Coronary artery (tissue), 2 donors: ENCODE measurements at regions not wholly inside any gene's neighbourhood (a gene's known extent, or its start where the extent isn't known, plus 50 kb on each side); places are given as distances from the start of the nearest gene placed in this dataset.
"Not testable (repeated sequence)": the region's sequence is repeated elsewhere in the genome, so short reads cannot be mapped to it uniquely, and the experiment has no call there.

Source experiments
- DNase-seq: peaks from one replicate; pipeline ENCODE4 v3.0.0-alpha.2; 2017; ENCODE audit warnings: low spot score
- H3K27ac ChIP-seq, 2 donors: fragments of 200-600 bp; sonication (generic); one replicate each; pipeline ENCODE4 v1.5.1; 2016 to 2019
- H3K4me3 ChIP-seq: fragments of 200-600 bp; sonication (generic); 2 replicates; pipeline ENCODE4 v1.5.1; 2016; ENCODE audit warnings: mild to moderate bottlenecking, moderate library complexity
- CTCF ChIP-seq: fragments of 200-600 bp; sonication (generic); IDR thresholded peaks from one replicate; pipeline ENCODE4 v1.5.1; 2019; ENCODE audit warnings: antibody characterized with exemption

GRCh38 chr13:107612376-107612775 is 603.0 kb downstream of the LIG4 start:
- H3K4me3 ChIP-seq, result no peak overlapping the region
- no peak for TF ChIP-seq CTCF
- DNase-seq, result no peak
- H3K27ac ChIP-seq, result no peak overlapping the region

GRCh38 chr13:107608736-107609135 is 606.6 kb downstream of the LIG4 start:
- no peak for DNase-seq
- Histone ChIP-seq H3K4me3 (no peak overlapping the region), H3K27ac (no peak overlapping the region)
- no peak for TF ChIP-seq CTCF

- H3K4me3 ChIP-seq, result no peak overlapping the region
- TF ChIP-seq CTCF, result no peak
- H3K27ac ChIP-seq, result no peak overlapping the region
- DNase-seq, result no peak
Measured at GRCh38 chr13:107600971-107601370, 614.4 kb downstream of the LIG4 start.

- not testable (repeated sequence) for DNase-seq, H3K4me3 ChIP-seq, H3K27ac ChIP-seq
Measured at GRCh38 chr13:107596306-107596705, 619.0 kb downstream of the LIG4 start.

GRCh38 chr13:107590556-107590955 is 624.8 kb downstream of the LIG4 start:
- TF ChIP-seq CTCF, result no peak
- no peak for DNase-seq
- Histone ChIP-seq H3K4me3 (no peak overlapping the region), H3K27ac (no peak overlapping the region)

GRCh38 chr13:107587681-107588080 is 627.7 kb downstream of the LIG4 start:
- Histone ChIP-seq H3K4me3 (no peak overlapping the region), H3K27ac (no peak overlapping the region)
- no peak for DNase-seq
- no peak for TF ChIP-seq CTCF

- Histone ChIP-seq H3K27ac (no peak overlapping the region), H3K4me3 (no peak overlapping the region)
- TF ChIP-seq CTCF, result no peak
- DNase-seq, result no peak
Measured at GRCh38 chr13:107586216-107586615, 629.1 kb downstream of the LIG4 start.

- DNase-seq, result no peak
- no peak for TF ChIP-seq CTCF
- H3K27ac ChIP-seq, result no peak overlapping the region
- no peak overlapping the region for H3K4me3 ChIP-seq
Measured at GRCh38 chr13:107585469-107586180, 629.7 kb downstream of the LIG4 start.
